DND-41 (cell line): ENCODE measurements at regions not wholly inside any gene's neighbourhood (a gene's known extent, or its start where the extent isn't known, plus 50 kb on each side); places are given as distances from the start of the nearest gene placed in this dataset.

Source experiments
- ATAC-seq: fragments of 200-7000 bp; cut with Tn5 transposase; 3 replicates; pipeline ENCODE4 v1.9.1; 2021; ENCODE audit warnings: low read depth; ENCODE audit not compliant: insufficient read depth
- DNase-seq: peaks from one replicate; pipeline ENCODE4 v3.0.0-alpha.2; 2020
- H2AFZ ChIP-seq: 2 replicates; pipeline ENCODE4 v1.6.0; 2012; ENCODE audit warnings: low read depth, low read length
- H3K27ac ChIP-seq: 2 replicates; pipeline ENCODE4 v1.5.1; 2012; ENCODE audit warnings: low read length, inconsistent platforms
- H3K27me3 ChIP-seq: fragments of 200-600 bp; sonication (generic); 2 replicates; pipeline ENCODE4 v1.6.0; 2012; ENCODE audit warnings: low read length, mild to moderate bottlenecking, inconsistent platforms; ENCODE audit not compliant: insufficient read depth, poor library complexity
- H3K36me3 ChIP-seq: 2 replicates; pipeline ENCODE4 v1.5.1; 2012; ENCODE audit warnings: low read length, inconsistent platforms; ENCODE audit not compliant: insufficient read depth
- H3K4me1 ChIP-seq: 2 replicates; pipeline ENCODE4 v1.5.1; 2012; ENCODE audit warnings: mild to moderate bottlenecking, low read length; ENCODE audit not compliant: insufficient read depth
- H3K4me2 ChIP-seq: 2 replicates; pipeline ENCODE4 v1.6.0; 2012; ENCODE audit warnings: mild to moderate bottlenecking, moderate library complexity, low read length, inconsistent platforms; ENCODE audit not compliant: insufficient read depth
- H3K4me3 ChIP-seq, 2 experiments: fragments of 200-600 bp in 1 of 2; shearing (Covaris generic) in 1 of 2; 2 replicates each; pipeline ENCODE4 v1.5.1; 2012 to 2016; ENCODE audit warnings: inconsistent platforms in 2 of 2, low read length in 2 of 2, mild to moderate bottlenecking in 2 of 2, low read depth in 1 of 2, moderate library complexity in 1 of 2
- H3K79me2 ChIP-seq: 2 replicates; pipeline ENCODE4 v1.6.0; 2012; ENCODE audit warnings: low read length, inconsistent platforms; ENCODE audit not compliant: insufficient read depth
- H3K9ac ChIP-seq: 2 replicates; pipeline ENCODE4 v1.6.0; 2012; ENCODE audit warnings: low read depth, mild to moderate bottlenecking, inconsistent platforms, low read length, moderate library complexity
- H3K9me3 ChIP-seq: 2 replicates; pipeline ENCODE4 v1.5.1; 2012; ENCODE audit warnings: low read length, moderate library complexity, mild to moderate bottlenecking, inconsistent platforms; ENCODE audit not compliant: insufficient read depth, severe bottlenecking
- H4K20me1 ChIP-seq: 2 replicates; pipeline ENCODE4 v1.6.0; 2012; ENCODE audit warnings: low read length; ENCODE audit not compliant: insufficient read depth
- CTCF ChIP-seq: IDR thresholded peaks from 2 replicates; pipeline ENCODE4 v1.5.1; 2012; ENCODE audit warnings: borderline replicate concordance, low read length, moderate library complexity, mild to moderate bottlenecking; ENCODE audit not compliant: poor library complexity, severe bottlenecking; ENCODE audit errors: extremely low read depth
- EZH2 ChIP-seq: IDR thresholded peaks from 3 replicates; pipeline ENCODE4 v1.6.1; 2012; ENCODE audit warnings: borderline replicate concordance, low read depth, mild to moderate bottlenecking, moderate library complexity, low read length, inconsistent platforms; ENCODE audit not compliant: severe bottlenecking

DNA sequence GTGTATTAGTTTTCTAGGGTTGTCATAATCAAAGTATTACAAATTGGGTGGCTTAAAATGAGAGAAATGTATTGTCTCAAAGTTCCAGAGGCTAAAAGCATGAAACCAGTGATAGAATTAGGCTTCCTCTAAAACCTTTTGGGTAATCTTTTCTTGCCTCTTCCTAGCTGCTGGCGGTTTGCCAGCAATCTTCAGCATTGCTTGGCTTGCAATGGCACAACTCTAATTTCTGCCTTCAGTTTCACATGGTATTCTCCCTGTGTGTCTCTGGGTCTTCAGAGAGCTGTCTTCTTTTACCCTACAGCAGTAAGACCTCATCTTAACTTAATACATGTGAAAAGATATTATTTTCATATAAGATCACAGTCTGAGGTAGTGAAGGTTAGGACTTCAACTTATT is 479.1 kb upstream of the GJE1 start:
- ATAC-seq, result no peak
- no peak for DNase-seq
- H3K27me3 ChIP-seq, result no peaks in the 10 kb centered on the region

DNA sequence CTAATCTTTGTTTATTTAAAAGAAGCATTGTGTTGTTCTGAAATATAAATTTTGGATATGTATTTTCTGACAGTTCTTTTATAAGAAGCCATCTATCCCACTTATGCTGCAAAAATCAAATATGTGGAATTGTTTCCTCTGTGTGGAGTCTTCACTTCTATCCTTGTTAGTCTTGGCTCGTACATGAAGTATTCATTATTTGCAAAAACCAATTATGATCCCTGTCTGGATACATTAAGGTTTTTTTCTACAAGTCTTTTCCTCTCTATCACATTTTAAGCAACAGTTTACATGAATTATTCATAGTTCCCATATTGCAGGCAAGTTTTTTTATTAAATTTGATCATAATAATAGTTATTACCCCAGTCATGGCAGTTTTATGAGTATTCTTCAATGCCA is 490.8 kb upstream of the GJE1 start:
- H3K79me2 ChIP-seq, result no peaks in the 10 kb centered on the region
- no peak for ATAC-seq
- no peak overlapping the region for H3K27ac ChIP-seq
- H3K4me3 ChIP-seq, result no peak overlapping the region
- no peak overlapping the region for H2AFZ ChIP-seq
- H4K20me1 ChIP-seq, result no peaks in the 10 kb centered on the region
- H3K9me3 ChIP-seq, result no peaks in the 10 kb centered on the region
- H3K27me3 ChIP-seq, result no peaks in the 10 kb centered on the region
- H3K4me1 ChIP-seq, result no peaks in the 10 kb centered on the region
- no peaks in the 10 kb centered on the region for H3K36me3 ChIP-seq
- H3K9ac ChIP-seq, result no peak overlapping the region
- no peak overlapping the region for H3K4me2 ChIP-seq
- no peak for DNase-seq
- TF ChIP-seq CTCF (no peak), EZH2 (no peak)

More for the DNA sequence above, 479.1 kb upstream of the GJE1 start:
- H3K4me2 ChIP-seq, result no peak overlapping the region
- H3K9me3 ChIP-seq, result no peaks in the 10 kb centered on the region
- H3K27ac ChIP-seq, result no peak overlapping the region
- H3K4me3 ChIP-seq, result no peak overlapping the region
- no peaks in the 10 kb centered on the region for H3K79me2 ChIP-seq
- no peaks in the 10 kb centered on the region for H4K20me1 ChIP-seq
- H2AFZ ChIP-seq, result no peak overlapping the region
- no peaks in the 10 kb centered on the region for H3K4me1 ChIP-seq
- no peak overlapping the region for H3K9ac ChIP-seq
- H3K36me3 ChIP-seq, result no peaks in the 10 kb centered on the region
- TF ChIP-seq EZH2 (no peak), CTCF (no peak)

DNA sequence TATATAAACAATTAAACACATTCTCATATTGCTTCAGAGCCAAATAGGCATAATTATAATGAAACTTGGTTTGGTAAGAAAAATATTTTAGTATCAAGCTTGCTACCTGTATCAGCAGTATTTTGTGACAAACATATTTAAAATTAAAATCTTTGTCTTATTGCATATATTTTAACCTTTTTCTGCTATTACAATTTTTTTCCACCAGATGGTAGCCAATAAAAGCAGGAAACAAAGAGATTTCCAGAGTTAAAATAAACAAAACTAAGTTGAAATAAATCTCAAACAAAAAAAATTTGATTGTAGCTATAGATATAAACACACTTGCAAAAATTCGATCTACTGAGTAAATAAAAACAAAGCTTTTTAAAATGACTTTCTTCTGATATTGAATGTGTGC is 491.3 kb upstream of the GJE1 start:
- Histone ChIP-seq H3K9ac (no peak overlapping the region), H2AFZ (no peak overlapping the region), H3K36me3 (no peaks in the 10 kb centered on the region), H3K9me3 (no peaks in the 10 kb centered on the region), H3K4me1 (no peaks in the 10 kb centered on the region), H3K27me3 (no peaks in the 10 kb centered on the region), H4K20me1 (no peaks in the 10 kb centered on the region), H3K4me3 (no peak overlapping the region), H3K79me2 (no peaks in the 10 kb centered on the region), H3K4me2 (no peak overlapping the region), H3K27ac (no peak overlapping the region)
- ATAC-seq, result no peak
- TF ChIP-seq CTCF, result no peak
- no peak for TF ChIP-seq EZH2
- DNase-seq, result no peak

- Histone ChIP-seq H3K9me3 (no peaks in the 10 kb centered on the region), H3K4me1 (no peaks in the 10 kb centered on the region), H2AFZ (no peak overlapping the region), H3K4me3 (no peak overlapping the region), H3K79me2 (no peaks in the 10 kb centered on the region), H3K9ac (no peak overlapping the region), H3K27me3 (no peaks in the 10 kb centered on the region), H3K27ac (no peak overlapping the region), H4K20me1 (no peaks in the 10 kb centered on the region), H3K4me2 (no peak overlapping the region), H3K36me3 (no peaks in the 10 kb centered on the region)
- ATAC-seq (no peak), DNase-seq (no peak)
- TF ChIP-seq EZH2 (no peak), CTCF (no peak)
These were observed 497.1 kb upstream of the GJE1 start for GRCh38 chr6:141635621-141636020.
